HepG2 (cell line): ENCODE measurements at regions not wholly inside any gene's neighbourhood (a gene's known extent, or its start where the extent isn't known, plus 50 kb on each side); places are given as distances from the start of the nearest gene placed in this dataset.
A peak's percentile ranks its signal among the peaks of the same experiment; 100 is the strongest.
"Not testable (repeated sequence)": the region's sequence is repeated elsewhere in the genome, so short reads cannot be mapped to it uniquely, and the experiment has no call there.

Source experiments
- ATAC-seq: fragments of 200-7000 bp; cut with Tn5 transposase; 3 replicates; pipeline ENCODE4 v1.9.1; 2020; ENCODE audit warnings: mild to moderate bottlenecking, moderate library complexity
- BruUV-seq: library from RNA; stranded (reverse); fragments of 400-500 nt; replicated peaks from 2 replicates; lab custom pipeline; 2021; lab: Mats Ljungman, UMichigan
- CTCF ChIA-PET: fragments of 300-600 bp; formaldehyde crosslinking; extraction: SDS; loops from one replicate; lab custom pipeline; 2021; ENCODE audit warnings: low total read pairs, inconsistent platforms, low intra/inter-chr PET ratio; lab: Yijun Ruan, JAX
- POLR2A ChIA-PET: fragments of 350-600 bp; sonication (Branson Sonifier 250); formaldehyde crosslinking; loops from one replicate; lab custom pipeline; 2020; ENCODE audit warnings: antibody characterized with exemption, inconsistent platforms; lab: Yijun Ruan, JAX
- DNase-seq: peaks from one replicate; pipeline ENCODE4 v3.0.0-alpha.2; 2015; ENCODE audit warnings: low spot score
- FAIRE-seq: peaks from 3 replicates; lab custom pipeline; 2011; peaks lifted over from hg19 to GRCh38; lab: Jason Lieb, UNC
- H2AFZ ChIP-seq: one replicate; pipeline ENCODE4 v1.6.1; 2011; ENCODE audit warnings: low read length, inconsistent platforms
- H3K27ac ChIP-seq: fragments of 300-600 bp; 3 replicates; pipeline ENCODE4 v1.8.0; 2011; ENCODE audit warnings: mixed run types, mild to moderate bottlenecking, mixed read lengths, low read length, inconsistent platforms; ENCODE audit not compliant: insufficient read depth; ENCODE audit errors: extremely low read length
- H3K27me3 ChIP-seq, 2 experiments: fragments of 200-600 bp in 1 of 2; 2 replicates in 1 of 2; 3 replicates in 1 of 2; pipeline versions ENCODE4 v1.6.0 to v1.8.0; 2011; ENCODE audit warnings: low read length in 2 of 2, mild to moderate bottlenecking in 2 of 2, moderate library complexity in 2 of 2, inconsistent platforms in 1 of 2; ENCODE audit not compliant: insufficient read depth in 2 of 2, control insufficient read depth in 1 of 2
- H3K36me3 ChIP-seq, 2 experiments: fragments of 200-600 bp in 1 of 2; replicated peaks in 1 of 2; 2 replicates in 1 of 2; 3 replicates in 1 of 2; pipeline versions ENCODE4 v1.5.1 to v1.8.0; 2011; ENCODE audit warnings: low read length in 2 of 2, inconsistent platforms in 1 of 2; ENCODE audit not compliant: insufficient read depth in 2 of 2, control insufficient read depth in 1 of 2
- H3K4me1 ChIP-seq: 2 replicates; pipeline ENCODE4 v1.5.1; 2012; ENCODE audit warnings: low read length, inconsistent platforms; ENCODE audit not compliant: insufficient read depth
- H3K4me2 ChIP-seq: 2 replicates; pipeline ENCODE4 v1.6.0; 2011; ENCODE audit warnings: low read depth, low read length, inconsistent platforms
- H3K4me3 ChIP-seq, 3 experiments: fragments of 200-600 bp in 1 of 3; sonication (generic), shearing (Covaris generic) in 1 of 3; replicated peaks in 1 of 3; 2 replicates each; pipeline ENCODE4 v1.5.1; 2011 to 2016; ENCODE audit warnings: low read length in 3 of 3, inconsistent platforms in 2 of 3, low read depth in 2 of 3, mild to moderate bottlenecking in 2 of 3, control low read depth in 1 of 3, mixed read lengths in 1 of 3; ENCODE audit not compliant: insufficient read depth in 1 of 3
- H3K79me2 ChIP-seq: one replicate; pipeline ENCODE4 v1.6.1; 2011; ENCODE audit warnings: low read length, inconsistent platforms; ENCODE audit not compliant: insufficient read depth
- H3K9ac ChIP-seq: 2 replicates; pipeline ENCODE4 v1.6.0; 2011; ENCODE audit warnings: mild to moderate bottlenecking, low read depth, low read length, inconsistent platforms; ENCODE audit not compliant: insufficient read depth
- H3K9me3 ChIP-seq: 2 replicates; pipeline ENCODE4 v1.5.1; 2012; ENCODE audit warnings: mild to moderate bottlenecking, low read length
- H4K20me1 ChIP-seq: 2 replicates; pipeline ENCODE4 v1.6.0; 2011; ENCODE audit warnings: inconsistent platforms, mild to moderate bottlenecking, low read length, moderate library complexity; ENCODE audit not compliant: insufficient read depth
- FIP1L1 ChIP-seq: fragments of 200-400 bp; formaldehyde crosslinking; IDR thresholded peaks from 2 replicates; pipeline ENCODE4 v1.6.1; 2018; ENCODE audit warnings: low read depth, mild to moderate bottlenecking, low read length, moderate library complexity, borderline replicate concordance; ENCODE audit not compliant: insufficient read depth
- FOSL2 ChIP-seq: sonication (generic); formaldehyde crosslinking; IDR thresholded peaks from 2 replicates; pipeline ENCODE4 v1.4.0; 2020; ENCODE audit warnings: missing genetic modification reagents
- PPARG ChIP-seq: conservative IDR thresholded peaks from 2 replicates; pipeline ENCODE4 v1.6.1; 2016; ENCODE audit warnings: missing biosample characterization, missing genetic modification reagents
- SRF ChIP-seq: IDR thresholded peaks from 2 replicates; pipeline ENCODE4 v1.6.1; 2011; ENCODE audit warnings: mild to moderate bottlenecking, low read depth, low read length, moderate library complexity
- ZNF839 ChIP-seq: sonication (generic); formaldehyde crosslinking; IDR thresholded peaks from 2 replicates; pipeline ENCODE4 v1.4.0; 2020; ENCODE audit warnings: missing genetic modification reagents, mild to moderate bottlenecking, borderline replicate concordance
- ZNF841 ChIP-seq: sonication (generic); formaldehyde crosslinking; IDR thresholded peaks from 2 replicates; pipeline ENCODE4 v1.8.1; 2023; ENCODE audit warnings: missing genetic modification reagents, borderline replicate concordance
- ZNF883 ChIP-seq: sonication (generic); formaldehyde crosslinking; IDR thresholded peaks from 2 replicates; pipeline ENCODE4 v1.5.1; 2020; ENCODE audit warnings: mild to moderate bottlenecking, missing genetic modification reagents; ENCODE audit errors: not compliant biosample characterization
- WGBS: methylation state at CpG from one replicate; pipeline ENCODE4 v1.1.6; 2017; ENCODE audit warnings: low lambda C conversion rate; 5-methylcytosine and 5-hydroxymethylcytosine counted together
- in situ Hi-C: cut with HindIII; loops from 2 replicates; pipeline ENCODE4 v1.10.0; 2017; ENCODE audit warnings: low pct_unique_long_range_greater_than_20kb; ENCODE audit not compliant: extremely low pct_ligation_motif_present
- intact Hi-C: fragments of 100-400 bp; cut with micrococcal nuclease; formaldehyde crosslinking; loops from one replicate; pipeline ENCODE4 v1.10.0; 2022; ENCODE audit not compliant: unreplicated experiment

GRCh38 chr15:35271371-35272043 is 186.4 kb upstream of the NANOGP8 start (continued):
- peak; percentile 54 for TF ChIP-seq FOSL2 (CRISPR knock-in tag)

GRCh38 chr15:35260941-35261340 is 175.8 kb upstream of the NANOGP8 start:
- H3K9me3 ChIP-seq: no peaks in the 10 kb centered on the region
- no peaks in the 10 kb centered on the region for H3K27me3 ChIP-seq
- 77% methylated on average over 5 of the region's 5 CpGs for WGBS
- TF ChIP-seq SRF: no peak
- TF ChIP-seq ZNF883 (CRISPR knock-in tag): no peak
- no peak for TF ChIP-seq FIP1L1
- TF ChIP-seq ZNF841: no peak
- no peak for TF ChIP-seq ZNF839
- TF ChIP-seq PPARG (CRISPR knock-in tag): no peak
- H3K4me1 ChIP-seq: no peaks in the 10 kb centered on the region
- no TSS peak for BruUV-seq
- ChIA-PET CTCF (no interaction called here), POLR2A (no interaction called here)
- in situ Hi-C loops: no loop called here
- intact Hi-C loops: no loop called here
- H3K79me2 ChIP-seq: no peaks in the 10 kb centered on the region
- no peak for ATAC-seq
- H2AFZ ChIP-seq: no peak overlapping the region
- no peaks in the 10 kb centered on the region for H4K20me1 ChIP-seq
- no peak overlapping the region for H3K4me3 ChIP-seq
- no peak overlapping the region for H3K9ac ChIP-seq
- no peak for FAIRE-seq
- no peak overlapping the region for H3K4me2 ChIP-seq
- no peak overlapping the region for H3K27ac ChIP-seq
- DNase-seq: no peak
- no peaks in the 10 kb centered on the region for H3K36me3 ChIP-seq

- FAIRE-seq, H3K36me3 ChIP-seq, CTCF ChIA-PET, H3K9ac ChIP-seq, H3K9me3 ChIP-seq, BruUV-seq, H3K4me1 ChIP-seq, in situ Hi-C loops, POLR2A ChIA-PET, H2AFZ ChIP-seq, H3K79me2 ChIP-seq, H4K20me1 ChIP-seq, H3K27ac ChIP-seq, DNase-seq, H3K27me3 ChIP-seq, intact Hi-C loops, H3K4me3 ChIP-seq, ATAC-seq, H3K4me2 ChIP-seq: not testable (repeated sequence)
- 96% methylated on average over 6 of the region's 6 CpGs for WGBS
These were observed 175.2 kb upstream of the NANOGP8 start for GRCh38 chr15:35260274-35260673.
